GM12872 (cell line): ENCODE measurements at regions not wholly inside any gene's neighbourhood (a gene's known extent, or its start where the extent isn't known, plus 50 kb on each side); places are given as distances from the start of the nearest gene placed in this dataset.

Experiments used
- TF ChIP-seq, protein P1 (sequence below): IDR thresholded peaks from 3 replicates; pipeline ENCODE4 v1.5.1; 2011; ENCODE audit warnings: low read depth, mild to moderate bottlenecking, low read length, moderate library complexity; ENCODE audit not compliant: insufficient read depth

GRCh38 chr2:20949256-20949655, 94.6 kb downstream of the APOB start:
- TF ChIP-seq, protein P1, sequence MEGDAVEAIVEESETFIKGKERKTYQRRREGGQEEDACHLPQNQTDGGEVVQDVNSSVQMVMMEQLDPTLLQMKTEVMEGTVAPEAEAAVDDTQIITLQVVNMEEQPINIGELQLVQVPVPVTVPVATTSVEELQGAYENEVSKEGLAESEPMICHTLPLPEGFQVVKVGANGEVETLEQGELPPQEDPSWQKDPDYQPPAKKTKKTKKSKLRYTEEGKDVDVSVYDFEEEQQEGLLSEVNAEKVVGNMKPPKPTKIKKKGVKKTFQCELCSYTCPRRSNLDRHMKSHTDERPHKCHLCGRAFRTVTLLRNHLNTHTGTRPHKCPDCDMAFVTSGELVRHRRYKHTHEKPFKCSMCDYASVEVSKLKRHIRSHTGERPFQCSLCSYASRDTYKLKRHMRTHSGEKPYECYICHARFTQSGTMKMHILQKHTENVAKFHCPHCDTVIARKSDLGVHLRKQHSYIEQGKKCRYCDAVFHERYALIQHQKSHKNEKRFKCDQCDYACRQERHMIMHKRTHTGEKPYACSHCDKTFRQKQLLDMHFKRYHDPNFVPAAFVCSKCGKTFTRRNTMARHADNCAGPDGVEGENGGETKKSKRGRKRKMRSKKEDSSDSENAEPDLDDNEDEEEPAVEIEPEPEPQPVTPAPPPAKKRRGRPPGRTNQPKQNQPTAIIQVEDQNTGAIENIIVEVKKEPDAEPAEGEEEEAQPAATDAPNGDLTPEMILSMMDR, result no peak

GRCh38 chr2:20946468-20946867, 97.4 kb downstream of the APOB start:
- TF ChIP-seq, protein P1, result no peak

GRCh38 chr2:20942646-20943125, 101.2 kb downstream of the APOB start:
- TF ChIP-seq, protein P1, result no peak

- TF ChIP-seq, protein P1, result no peak
Observed at GRCh38 chr2:20940856-20941255, 103.0 kb downstream of the APOB start.

- TF ChIP-seq, protein P1, result no peak
Observed at GRCh38 chr2:20939931-20940795, 103.7 kb downstream of the APOB start.

DNA sequence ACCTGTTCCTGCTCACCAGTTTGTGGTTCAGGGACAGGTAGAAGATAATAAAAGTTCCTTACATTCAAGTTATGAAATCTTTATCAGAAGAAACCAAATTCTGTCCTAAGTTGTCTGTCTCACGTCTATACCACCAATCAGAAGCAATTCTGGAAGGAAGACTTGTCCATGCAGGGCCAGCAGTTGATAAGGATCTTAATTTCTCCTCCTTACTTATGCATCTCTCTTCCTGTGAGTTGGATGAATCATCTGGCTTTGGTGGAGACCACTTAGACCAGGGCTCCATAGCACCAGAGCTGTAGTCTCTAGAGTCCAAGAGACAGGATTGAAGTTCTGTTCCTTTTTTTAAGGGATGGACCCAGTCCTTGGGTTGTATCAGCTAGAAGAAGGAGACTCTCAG, 106.5 kb downstream of the APOB start:
- TF ChIP-seq, protein P1, result no peak

DNA sequence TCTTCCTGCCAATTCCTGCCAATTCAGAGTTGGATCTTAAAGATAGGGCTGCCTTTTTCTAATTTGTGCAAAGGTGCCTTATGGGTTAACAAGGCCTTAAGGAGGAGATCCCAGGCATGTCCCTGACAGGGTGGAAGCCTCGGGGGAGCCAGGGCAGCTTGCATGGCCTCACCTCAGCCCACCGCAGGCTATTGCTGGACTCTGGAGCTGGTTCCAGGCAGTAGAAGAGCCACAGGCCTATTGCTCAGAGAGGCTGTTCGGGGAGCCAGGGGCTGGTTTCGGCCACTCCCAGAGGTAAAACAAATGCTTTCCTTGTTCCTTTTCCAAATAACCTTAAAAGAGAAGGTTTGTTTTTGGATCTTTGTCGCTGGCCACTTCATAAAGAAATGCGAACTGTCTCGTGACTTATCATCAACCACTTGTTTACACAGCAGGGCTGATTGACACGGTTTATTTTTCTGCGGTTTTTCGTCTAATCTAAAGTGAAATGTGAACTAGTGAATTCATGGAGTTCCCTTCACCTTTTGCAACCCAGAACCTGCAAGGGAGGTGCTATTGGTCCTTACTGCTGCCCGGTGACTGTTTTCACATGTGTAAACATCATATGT, 108.6 kb downstream of the APOB start:
- TF ChIP-seq, protein P1, result no peak
